RWPE2 (cell line): ENCODE measurements at regions not wholly inside any gene's neighbourhood (a gene's known extent, or its start where the extent isn't known, plus 50 kb on each side); places are given as distances from the start of the nearest gene placed in this dataset.
A peak's percentile ranks its signal among the peaks of the same experiment; 100 is the strongest.

Experiments
- ATAC-seq: fragments of 200-7000 bp; cut with Tn5 transposase; 3 replicates; pipeline ENCODE4 v1.9.1; 2021; ENCODE audit warnings: low read depth
- DNase-seq: peaks from one replicate; pipeline ENCODE4 v3.0.0-alpha.2; 2020; ENCODE audit warnings: low spot score
- H3K27ac ChIP-seq: fragments of 450-650 bp; 2 replicates; pipeline ENCODE4 v1.5.1; 2017; ENCODE audit warnings: mild to moderate bottlenecking; ENCODE audit not compliant: poor library complexity, severe bottlenecking
- H3K27me3 ChIP-seq: fragments of 250-450 bp; sonication (Bioruptor Pico); 2 replicates; pipeline ENCODE4 v1.5.1; 2021; ENCODE audit warnings: mild to moderate bottlenecking, moderate library complexity; ENCODE audit not compliant: insufficient read depth, poor library complexity, severe bottlenecking
- H3K36me3 ChIP-seq: fragments of 250-450 bp; sonication (Bioruptor Pico); 2 replicates; pipeline ENCODE4 v1.5.1; 2020; ENCODE audit warnings: low read depth, mild to moderate bottlenecking, moderate library complexity
- H3K4me1 ChIP-seq: fragments of 250-450 bp; sonication (Bioruptor Pico); 2 replicates; pipeline ENCODE4 v1.5.1; 2021; ENCODE audit warnings: mild to moderate bottlenecking, moderate library complexity; ENCODE audit not compliant: insufficient read depth, poor library complexity, severe bottlenecking
- H3K4me3 ChIP-seq: fragments of 250-450 bp; sonication (Bioruptor Pico); 2 replicates; pipeline ENCODE4 v1.5.1; 2021; ENCODE audit warnings: mild to moderate bottlenecking, moderate library complexity; ENCODE audit not compliant: severe bottlenecking
- H3K9me3 ChIP-seq: fragments of 250-450 bp; sonication (Bioruptor Pico); 2 replicates; pipeline ENCODE4 v1.5.1; 2021; ENCODE audit warnings: mild to moderate bottlenecking, moderate library complexity; ENCODE audit not compliant: severe bottlenecking
- TF ChIP-seq, protein P1 (sequence below): fragments of 450-650 bp; IDR thresholded peaks from one replicate; pipeline ENCODE4 v1.5.1; 2017; ENCODE audit warnings: mild to moderate bottlenecking, moderate library complexity; ENCODE audit not compliant: poor library complexity, severe bottlenecking

DNA sequence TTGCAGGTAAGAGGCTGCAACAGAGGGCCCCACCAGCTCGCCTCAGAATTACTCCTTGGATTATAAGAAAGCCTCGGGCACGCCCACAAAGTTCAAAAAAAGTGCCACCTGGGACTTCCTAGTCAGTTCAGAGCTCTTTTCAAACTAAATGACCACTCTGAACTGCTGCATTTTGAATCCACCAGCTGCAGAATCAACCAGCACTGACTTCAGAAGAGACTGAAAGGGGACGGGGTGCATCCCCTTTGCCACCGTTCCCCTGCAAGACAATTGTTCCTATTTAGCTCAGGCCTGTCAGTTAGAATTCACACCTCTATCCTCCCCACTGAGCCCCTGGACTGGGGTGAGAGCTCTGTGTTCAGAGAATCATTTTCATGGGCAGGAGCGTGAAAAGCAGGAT lies 181.4 kb upstream of the GADL1 start:
- H3K4me3 ChIP-seq: no peak overlapping the region
- TF ChIP-seq, protein P1, sequence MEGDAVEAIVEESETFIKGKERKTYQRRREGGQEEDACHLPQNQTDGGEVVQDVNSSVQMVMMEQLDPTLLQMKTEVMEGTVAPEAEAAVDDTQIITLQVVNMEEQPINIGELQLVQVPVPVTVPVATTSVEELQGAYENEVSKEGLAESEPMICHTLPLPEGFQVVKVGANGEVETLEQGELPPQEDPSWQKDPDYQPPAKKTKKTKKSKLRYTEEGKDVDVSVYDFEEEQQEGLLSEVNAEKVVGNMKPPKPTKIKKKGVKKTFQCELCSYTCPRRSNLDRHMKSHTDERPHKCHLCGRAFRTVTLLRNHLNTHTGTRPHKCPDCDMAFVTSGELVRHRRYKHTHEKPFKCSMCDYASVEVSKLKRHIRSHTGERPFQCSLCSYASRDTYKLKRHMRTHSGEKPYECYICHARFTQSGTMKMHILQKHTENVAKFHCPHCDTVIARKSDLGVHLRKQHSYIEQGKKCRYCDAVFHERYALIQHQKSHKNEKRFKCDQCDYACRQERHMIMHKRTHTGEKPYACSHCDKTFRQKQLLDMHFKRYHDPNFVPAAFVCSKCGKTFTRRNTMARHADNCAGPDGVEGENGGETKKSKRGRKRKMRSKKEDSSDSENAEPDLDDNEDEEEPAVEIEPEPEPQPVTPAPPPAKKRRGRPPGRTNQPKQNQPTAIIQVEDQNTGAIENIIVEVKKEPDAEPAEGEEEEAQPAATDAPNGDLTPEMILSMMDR: no peak

DNA sequence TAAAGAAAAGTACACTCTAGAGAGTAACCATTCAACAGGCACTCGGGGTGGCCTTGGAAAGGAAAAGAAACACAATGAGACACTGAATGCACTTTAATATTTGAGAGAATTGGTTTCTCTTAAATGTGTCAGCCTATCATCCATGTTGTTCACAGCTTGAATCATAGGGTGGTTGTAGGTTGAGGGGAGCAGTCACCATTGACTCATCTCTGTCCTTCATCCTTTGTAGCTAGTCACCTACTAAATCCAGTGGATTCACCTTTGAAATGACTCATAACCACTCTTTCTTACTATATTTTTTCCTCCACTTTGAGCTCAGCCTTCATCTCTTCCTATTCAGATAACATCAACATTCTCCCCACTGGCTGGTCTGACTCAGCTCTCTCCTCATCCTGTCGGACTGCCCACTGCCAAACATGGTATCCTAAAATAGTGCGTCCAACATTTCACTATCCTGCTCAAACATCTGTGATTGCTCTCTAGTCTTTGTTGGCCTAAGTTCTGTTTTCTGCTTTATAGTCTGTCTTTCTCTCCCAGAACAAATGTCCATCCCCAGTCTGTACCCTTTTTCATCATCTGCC lies 182.7 kb upstream of the GADL1 start:
- H3K4me1 ChIP-seq: peaks cover 11% of the 10 kb centered on the region
- H3K27me3 ChIP-seq: no peaks in the 10 kb centered on the region
- no peaks in the 10 kb centered on the region for H3K36me3 ChIP-seq
- peak overlapping the region; percentile 63 for H3K27ac ChIP-seq
- peak; percentile 78 for DNase-seq
- no peaks in the 10 kb centered on the region for H3K9me3 ChIP-seq
- peak; percentile 99 for ATAC-seq
- no peak overlapping the region for H3K4me3 ChIP-seq
- TF ChIP-seq, protein P1: no peak

More for the DNA sequence above, 181.4 kb upstream of the GADL1 start:
- no peaks in the 10 kb centered on the region for H3K36me3 ChIP-seq
- no peaks in the 10 kb centered on the region for H3K9me3 ChIP-seq
- no peak overlapping the region for H3K27ac ChIP-seq
- DNase-seq (no peak), ATAC-seq (no peak)
- peaks cover 11% of the 10 kb centered on the region for H3K4me1 ChIP-seq
- no peaks in the 10 kb centered on the region for H3K27me3 ChIP-seq

DNA sequence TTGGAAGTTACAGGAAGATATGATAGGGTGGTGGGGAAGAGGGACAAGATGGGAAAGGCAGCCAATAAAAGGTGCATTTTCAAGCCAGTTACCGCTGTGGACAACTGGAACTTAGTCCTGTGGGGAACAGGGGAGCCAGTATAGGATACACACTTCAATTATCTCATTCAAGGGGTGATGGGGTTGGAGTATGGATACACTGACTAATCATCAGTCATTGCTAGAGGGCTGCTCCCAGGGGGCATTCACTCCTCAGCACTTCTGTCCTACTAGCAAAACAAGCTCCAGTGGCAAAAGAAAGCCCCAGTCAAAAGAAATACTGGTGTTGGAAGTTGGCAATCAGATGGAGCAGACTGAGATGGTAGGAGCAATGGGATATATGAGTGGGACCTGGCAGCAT lies 183.4 kb upstream of the GADL1 start:
- ATAC-seq (no peak), DNase-seq (no peak)
- H3K4me1 ChIP-seq: peaks cover 11% of the 10 kb centered on the region
- H3K36me3 ChIP-seq: no peaks in the 10 kb centered on the region
- H3K4me3 ChIP-seq: no peak overlapping the region
- no peaks in the 10 kb centered on the region for H3K27me3 ChIP-seq
- no peaks in the 10 kb centered on the region for H3K9me3 ChIP-seq
- TF ChIP-seq, protein P1: no peak
- H3K27ac ChIP-seq: peak overlapping the region; percentile 63

DNA sequence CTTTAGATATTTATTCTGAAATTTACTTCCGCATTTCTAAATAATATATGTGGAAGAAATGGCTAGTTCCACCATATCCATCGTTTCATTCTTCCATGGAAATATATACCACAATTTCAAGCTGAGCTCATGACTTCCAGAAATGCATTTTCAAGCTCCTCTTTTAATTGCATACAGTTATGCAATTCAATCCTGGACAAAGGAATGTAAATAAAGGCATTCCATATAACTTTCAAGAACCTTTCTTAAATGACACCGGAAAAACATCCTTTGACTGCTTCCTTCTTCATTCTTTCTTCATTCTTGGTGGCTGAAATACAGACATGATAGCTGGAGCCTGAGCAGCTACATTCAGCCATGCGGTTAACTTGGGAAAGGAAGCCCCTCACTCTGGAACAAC lies 185.2 kb upstream of the GADL1 start:
- H3K9me3 ChIP-seq: no peaks in the 10 kb centered on the region
- DNase-seq (no peak), ATAC-seq (no peak)
- TF ChIP-seq, protein P1: no peak
- no peaks in the 10 kb centered on the region for H3K27me3 ChIP-seq
- peaks cover 11% of the 10 kb centered on the region for H3K4me1 ChIP-seq
- H3K36me3 ChIP-seq: no peaks in the 10 kb centered on the region
- H3K27ac ChIP-seq: no peak overlapping the region
- H3K4me3 ChIP-seq: no peak overlapping the region

DNA sequence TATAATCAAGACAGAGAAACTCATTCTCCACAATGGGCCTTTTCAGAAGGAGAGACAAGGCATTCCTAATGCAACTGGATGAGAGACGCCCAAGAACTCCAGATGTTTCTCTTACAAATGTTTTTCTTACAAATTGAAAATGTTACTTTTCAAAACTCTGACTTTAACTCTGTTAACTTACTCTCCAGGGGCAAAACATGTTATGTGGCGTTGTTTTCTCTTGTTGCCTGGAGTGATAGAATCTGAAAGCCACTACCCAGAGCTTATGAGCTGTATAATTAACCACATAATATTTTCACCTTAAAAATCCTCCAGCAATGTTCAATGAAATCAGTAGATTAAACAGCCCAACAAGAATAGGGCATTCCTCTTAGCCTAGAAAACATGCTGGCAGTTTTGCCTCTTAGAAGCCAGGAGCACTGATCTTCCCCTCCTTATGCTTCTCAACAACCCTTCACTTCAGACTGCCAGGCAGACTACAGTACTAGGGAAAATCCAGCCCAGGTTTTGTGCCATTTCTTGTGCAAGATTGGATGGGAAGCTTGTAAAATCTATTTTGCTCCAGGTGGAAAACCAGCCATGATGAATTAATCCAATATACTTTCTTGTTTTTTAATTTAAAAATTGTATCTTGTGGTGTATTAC lies 186.7 kb upstream of the GADL1 start:
- H3K36me3 ChIP-seq: no peaks in the 10 kb centered on the region
- peaks cover 11% of the 10 kb centered on the region for H3K4me1 ChIP-seq
- no peak for DNase-seq
- TF ChIP-seq, protein P1: no peak
- H3K4me3 ChIP-seq: no peak overlapping the region
- no peak for ATAC-seq
- H3K27ac ChIP-seq: no peak overlapping the region
- no peaks in the 10 kb centered on the region for H3K27me3 ChIP-seq
- H3K9me3 ChIP-seq: no peaks in the 10 kb centered on the region
